ENCODE measurements at regions not wholly inside any gene's neighbourhood (a gene's known extent, or its start where the extent isn't known, plus 50 kb on each side); places are given as distances from the start of the nearest gene placed in this dataset.
"Not testable (repeated sequence)": the region's sequence is repeated elsewhere in the genome, so short reads cannot be mapped to it uniquely, and the experiment has no call there.

GRCh38 chr5:77871946-77872345 lies 95.8 kb upstream of the TBCA start:
- no peak for DNase-seq (ENCODE audit: low read depth in 1 of 2, low spot score in 1 of 2)

GRCh38 chr5:77871016-77871415 lies 94.9 kb upstream of the TBCA start:
- DNase-seq (ENCODE audit: low read depth in 1 of 2, low spot score in 1 of 2), result no peak

GRCh38 chr5:77869116-77869798 lies 93.1 kb upstream of the TBCA start:
- DNase-seq (ENCODE audit: low read depth in 1 of 2, low spot score in 1 of 2), result no peak

GRCh38 chr5:77867914-77868313 lies 91.8 kb upstream of the TBCA start:
- no peak for DNase-seq (ENCODE audit: low read depth in 1 of 2, low spot score in 1 of 2)

- no peak for DNase-seq (ENCODE audit: low read depth in 1 of 2, low spot score in 1 of 2)
Observed at GRCh38 chr5:77867194-77867691, 91.1 kb upstream of the TBCA start.

- DNase-seq (ENCODE audit: low read depth in 1 of 2, low spot score in 1 of 2), result no peak
Observed at GRCh38 chr5:77866198-77866597, 90.1 kb upstream of the TBCA start.

GRCh38 chr5:77864997-77865396 lies 88.9 kb upstream of the TBCA start:
- DNase-seq (ENCODE audit: low read depth in 1 of 2, low spot score in 1 of 2), result no peak

GRCh38 chr5:77863181-77863580 lies 87.0 kb upstream of the TBCA start:
- DNase-seq (ENCODE audit: low read depth in 1 of 2, low spot score in 1 of 2), result no peak

- no peak for DNase-seq (ENCODE audit: low read depth in 1 of 2, low spot score in 1 of 2)
Observed at GRCh38 chr5:77861576-77861975, 85.4 kb upstream of the TBCA start.

- DNase-seq (ENCODE audit: low read depth in 1 of 2, low spot score in 1 of 2), result no peak
Observed at GRCh38 chr5:77859306-77859705, 83.2 kb upstream of the TBCA start.

GRCh38 chr5:77858678-77859077 lies 82.5 kb upstream of the TBCA start:
- DNase-seq (ENCODE audit: low read depth in 1 of 2, low spot score in 1 of 2), result not testable (repeated sequence)

GRCh38 chr5:77855369-77855768 lies 79.2 kb upstream of the TBCA start:
- no peak for DNase-seq (ENCODE audit: low read depth in 1 of 2, low spot score in 1 of 2)

- no peak for DNase-seq (ENCODE audit: low read depth in 1 of 2, low spot score in 1 of 2)
Observed at GRCh38 chr5:77853353-77853907, 77.3 kb upstream of the TBCA start.

GRCh38 chr5:77852514-77853352 lies 76.6 kb upstream of the TBCA start:
- DNase-seq (ENCODE audit: low read depth in 1 of 2, low spot score in 1 of 2), result peak in 1 of 2 donors; percentile 6

- DNase-seq (ENCODE audit: low read depth in 1 of 2, low spot score in 1 of 2), result no peak
Observed at GRCh38 chr5:77852068-77852513, 76.0 kb upstream of the TBCA start.

- DNase-seq (ENCODE audit: low read depth in 1 of 2, low spot score in 1 of 2), result no peak
Observed at GRCh38 chr5:77851176-77852067, 75.3 kb upstream of the TBCA start.

- DNase-seq (ENCODE audit: low read depth in 1 of 2, low spot score in 1 of 2), result no peak
Observed at GRCh38 chr5:77850536-77851175, 74.5 kb upstream of the TBCA start.

GRCh38 chr5:77849308-77849900 lies 73.3 kb upstream of the TBCA start:
- no peak for DNase-seq (ENCODE audit: low read depth in 1 of 2, low spot score in 1 of 2)

- no peak for DNase-seq (ENCODE audit: low read depth in 1 of 2, low spot score in 1 of 2)
Observed at GRCh38 chr5:77847814-77848290, 71.7 kb upstream of the TBCA start.

- DNase-seq (ENCODE audit: low read depth in 1 of 2, low spot score in 1 of 2), result no peak
Observed at GRCh38 chr5:77847129-77847460, 71.0 kb upstream of the TBCA start.
